Gastrocnemius medialis (tissue), 4 donors: ENCODE measurements at regions not wholly inside any gene's neighbourhood (a gene's known extent, or its start where the extent isn't known, plus 50 kb on each side); places are given as distances from the start of the nearest gene placed in this dataset.

Source experiments
- ATAC-seq, 2 donors: fragments of 150-250 bp; one replicate each; pipeline ENCODE4 v1.9.1; 2016
- DNase-seq, 2 donors: peaks; one replicate each; pipeline ENCODE4 v3.0.0-alpha.2; 2019
- H3K27ac ChIP-seq, 4 donors: fragments of 200-600 bp; sonication (generic); 1 replicate in 1 of 4; 2 replicates in 3 of 4; pipeline ENCODE4 v1.5.1; 2016 to 2018; ENCODE audit warnings: mild to moderate bottlenecking in 2 of 4, moderate library complexity in 1 of 4
- H3K27me3 ChIP-seq, 3 donors: fragments of 200-600 bp; sonication (generic) in 2 of 3; 1 replicate in 1 of 3; 2 replicates in 2 of 3; pipeline versions ENCODE4 v1.5.1 to v1.6.0; 2016 to 2019; ENCODE audit warnings: mild to moderate bottlenecking in 1 of 3, moderate library complexity in 1 of 3
- H3K36me3 ChIP-seq, 2 donors: fragments of 200-600 bp; sonication (generic) in 1 of 2; one replicate each; pipeline ENCODE4 v1.5.1; 2017 to 2018
- H3K4me1 ChIP-seq, 2 donors: fragments of 200-600 bp; sonication (generic) in 1 of 2; one replicate each; pipeline ENCODE4 v1.5.1; 2016 to 2017; ENCODE audit warnings: mild to moderate bottlenecking in 2 of 2
- H3K4me3 ChIP-seq, 4 donors: fragments of 200-600 bp; sonication (generic) in 3 of 4; 1 replicate in 1 of 4; 2 replicates in 3 of 4; pipeline ENCODE4 v1.5.1; 2016 to 2019; ENCODE audit warnings: mild to moderate bottlenecking in 2 of 4
- H3K9me3 ChIP-seq, 3 donors: fragments of 200-600 bp; sonication (generic) in 2 of 3; 1 replicate in 1 of 3; 2 replicates in 2 of 3; pipeline ENCODE4 v1.5.1; 2016 to 2019
- CTCF ChIP-seq, 5 experiments: fragments of 450-650 bp in 3 of 5; fragments of 200-600 bp in 2 of 5; sonication (generic) in 2 of 5; IDR thresholded peaks in 4 of 5; conservative IDR thresholded peaks in 1 of 5; 1 replicate in 4 of 5; 2 replicates in 1 of 5; pipeline ENCODE4 v1.5.1; 2016 to 2019; ENCODE audit warnings: antibody characterized with exemption in 5 of 5, mild to moderate bottlenecking in 3 of 5, moderate library complexity in 3 of 5
- POLR2A ChIP-seq, 2 donors: fragments of 450-650 bp; IDR thresholded peaks; one replicate each; pipeline ENCODE4 v1.6.1; 2017; ENCODE audit warnings: antibody characterized with exemption in 2 of 2, mild to moderate bottlenecking in 2 of 2, moderate library complexity in 2 of 2
- in situ Hi-C, 4 donors: fragments of 200-750 bp; cut with MboI; loops; one replicate each; pipeline versions ENCODE4 v1.15.0 to v1.8.0; 2017; ENCODE audit warnings: low sequenced_read_pairs in 4 of 4
- intact Hi-C: fragments of 100-400 bp; cut with DNase I; formaldehyde crosslinking; loops from one replicate; pipeline ENCODE4 v1.15.1; 2023; ENCODE audit warnings: low total_unique reads

GRCh38 chr3:74273091-74273490 is 341.4 kb downstream of the CNTN3 start:
- Histone ChIP-seq H3K4me1 (no peaks in the 10 kb centered on the region), H3K9me3 (no peaks in the 10 kb centered on the region), H3K36me3 (no peaks in the 10 kb centered on the region), H3K27ac (no peak overlapping the region), H3K4me3 (no peak overlapping the region), H3K27me3 (no peaks in the 10 kb centered on the region)
- ATAC-seq (no peak), DNase-seq (no peak)
- intact Hi-C loops = no loop called here
- in situ Hi-C loops = no loop called here
- no peak for TF ChIP-seq CTCF (IDR thresholded peaks at IDR 0.05 in 4 of 5, conservative IDR thresholded peaks at IDR 0.05 in 1 of 5)
- TF ChIP-seq POLR2A (IDR thresholded peaks at IDR 0.05) = no peak

- intact Hi-C loops = no loop called here
- no peak for TF ChIP-seq CTCF (IDR thresholded peaks at IDR 0.05 in 4 of 5, conservative IDR thresholded peaks at IDR 0.05 in 1 of 5)
- TF ChIP-seq POLR2A (IDR thresholded peaks at IDR 0.05) = no peak
- ATAC-seq (no peak), DNase-seq (no peak)
- Histone ChIP-seq H3K4me1 (no peaks in the 10 kb centered on the region), H3K9me3 (no peaks in the 10 kb centered on the region), H3K27ac (no peak overlapping the region), H3K27me3 (no peaks in the 10 kb centered on the region), H3K4me3 (no peak overlapping the region), H3K36me3 (no peaks in the 10 kb centered on the region)
- in situ Hi-C loops = no loop called here
Observed at GRCh38 chr3:74271541-74271940, 342.9 kb downstream of the CNTN3 start.

GRCh38 chr3:74269689-74270088 is 344.8 kb downstream of the CNTN3 start:
- DNase-seq = no peak
- Histone ChIP-seq H3K27me3 (no peaks in the 10 kb centered on the region), H3K9me3 (no peaks in the 10 kb centered on the region), H3K27ac (no peak overlapping the region), H3K36me3 (no peaks in the 10 kb centered on the region), H3K4me3 (no peak overlapping the region), H3K4me1 (no peaks in the 10 kb centered on the region)
- no peak for ATAC-seq
- intact Hi-C loops (no loop called here), in situ Hi-C loops (no loop called here)
- TF ChIP-seq POLR2A (IDR thresholded peaks at IDR 0.05) = no peak
- no peak for TF ChIP-seq CTCF (IDR thresholded peaks at IDR 0.05 in 4 of 5, conservative IDR thresholded peaks at IDR 0.05 in 1 of 5)

- Histone ChIP-seq H3K27me3 (no peaks in the 10 kb centered on the region), H3K36me3 (no peaks in the 10 kb centered on the region), H3K27ac (no peak overlapping the region), H3K4me3 (no peak overlapping the region), H3K4me1 (no peaks in the 10 kb centered on the region), H3K9me3 (no peaks in the 10 kb centered on the region)
- intact Hi-C loops = no loop called here
- ATAC-seq = no peak
- in situ Hi-C loops = no loop called here
- TF ChIP-seq POLR2A (IDR thresholded peaks at IDR 0.05) (no peak), CTCF (IDR thresholded peaks at IDR 0.05 in 4 of 5, conservative IDR thresholded peaks at IDR 0.05 in 1 of 5) (no peak)
- no peak for DNase-seq
Observed at GRCh38 chr3:74268753-74269152, 345.7 kb downstream of the CNTN3 start.

- no peaks in the 10 kb centered on the region for H3K27me3 ChIP-seq
- no peaks in the 10 kb centered on the region for H3K9me3 ChIP-seq
- intact Hi-C loops (no loop called here), in situ Hi-C loops (no loop called here)
- DNase-seq (no peak), ATAC-seq (no peak)
- H3K27ac ChIP-seq = no peak overlapping the region
- TF ChIP-seq CTCF (IDR thresholded peaks at IDR 0.05 in 4 of 5, conservative IDR thresholded peaks at IDR 0.05 in 1 of 5) (peak; percentile 22 to 63 (median 33)), POLR2A (IDR thresholded peaks at IDR 0.05) (no peak)
- H3K4me1 ChIP-seq = no peaks in the 10 kb centered on the region
- H3K4me3 ChIP-seq = no peak overlapping the region
- H3K36me3 ChIP-seq = no peaks in the 10 kb centered on the region
Observed at GRCh38 chr3:74267588-74268184, 346.8 kb downstream of the CNTN3 start.
